ENCODE measurements at regions not wholly inside any gene's neighbourhood (a gene's known extent, or its start where the extent isn't known, plus 50 kb on each side); places are given as distances from the start of the nearest gene placed in this dataset.
"Not testable (repeated sequence)": the region's sequence is repeated elsewhere in the genome, so short reads cannot be mapped to it uniquely, and the experiment has no call there.

DNA sequence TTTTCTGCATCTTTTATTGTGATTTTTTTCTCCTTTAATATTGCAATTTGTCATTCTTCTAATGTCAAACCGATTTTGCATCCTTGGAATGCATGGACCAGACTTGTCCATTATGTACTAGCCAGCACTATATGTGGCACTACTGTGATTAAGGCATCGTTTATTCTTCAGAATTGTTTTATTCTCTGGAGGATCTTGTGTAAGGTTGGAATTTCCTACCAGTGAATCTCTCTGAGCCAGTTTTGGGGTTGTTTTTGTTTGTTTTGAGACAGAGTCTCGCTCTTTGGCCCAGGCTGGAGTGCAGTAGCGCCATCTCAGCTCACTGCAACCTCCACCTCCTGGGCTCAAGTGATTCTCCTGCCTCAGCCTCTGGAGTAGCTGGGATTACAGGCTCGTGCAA is 58.5 kb downstream of the IGLL5 start:
- no peak for DNase-seq (ENCODE audit: low read depth in 2 of 2)

- DNase-seq (ENCODE audit: low read depth in 2 of 2): no peak
Measured at GRCh38 chr22:22948651-22949571, 61.3 kb downstream of the IGLL5 start.

- no peak for DNase-seq (ENCODE audit: low read depth in 2 of 2)
Measured at GRCh38 chr22:22949953-22950352, 62.3 kb downstream of the IGLL5 start.

GRCh38 chr22:22951035-22951434 is 63.4 kb downstream of the IGLL5 start:
- DNase-seq (ENCODE audit: low read depth in 2 of 2): no peak

DNA sequence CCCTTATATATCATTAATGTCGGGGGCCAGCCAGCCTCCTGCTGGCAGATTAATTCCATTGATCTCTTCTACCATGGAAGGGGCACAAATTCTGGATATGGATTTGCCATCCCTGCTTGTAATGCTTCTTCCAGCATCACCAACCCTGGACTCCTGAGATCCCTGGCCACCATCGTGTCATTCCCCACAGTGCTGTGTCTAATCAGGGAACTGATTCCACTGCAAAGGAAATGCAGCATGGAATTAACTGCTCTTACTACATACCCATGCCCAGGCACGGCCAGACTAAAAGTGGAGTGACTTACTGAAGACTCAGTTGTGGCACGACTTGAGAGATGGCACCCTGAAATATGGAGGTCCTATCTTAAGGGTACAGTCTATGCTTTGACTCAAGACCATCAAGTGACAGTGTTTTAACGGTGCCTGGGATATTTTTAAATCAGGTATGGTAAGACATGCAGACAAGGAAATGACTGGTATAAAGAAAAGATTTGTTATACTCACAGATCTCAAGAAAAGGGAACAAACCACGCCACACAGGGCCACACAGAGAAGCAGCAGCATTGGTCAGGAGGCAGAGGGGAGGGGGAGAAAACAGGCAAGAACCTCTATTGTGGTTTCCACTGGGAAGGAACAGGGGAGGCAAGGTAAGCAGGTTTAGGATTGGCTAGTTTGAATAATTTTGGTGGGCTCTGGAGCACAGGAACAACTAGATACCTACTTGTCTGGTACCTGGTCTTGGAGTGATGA is 65.1 kb downstream of the IGLL5 start:
- DNase-seq (ENCODE audit: low read depth in 2 of 2): no peak

GRCh38 chr22:22953791-22954190 is 66.2 kb downstream of the IGLL5 start:
- no peak for DNase-seq (ENCODE audit: low read depth in 2 of 2)

DNA sequence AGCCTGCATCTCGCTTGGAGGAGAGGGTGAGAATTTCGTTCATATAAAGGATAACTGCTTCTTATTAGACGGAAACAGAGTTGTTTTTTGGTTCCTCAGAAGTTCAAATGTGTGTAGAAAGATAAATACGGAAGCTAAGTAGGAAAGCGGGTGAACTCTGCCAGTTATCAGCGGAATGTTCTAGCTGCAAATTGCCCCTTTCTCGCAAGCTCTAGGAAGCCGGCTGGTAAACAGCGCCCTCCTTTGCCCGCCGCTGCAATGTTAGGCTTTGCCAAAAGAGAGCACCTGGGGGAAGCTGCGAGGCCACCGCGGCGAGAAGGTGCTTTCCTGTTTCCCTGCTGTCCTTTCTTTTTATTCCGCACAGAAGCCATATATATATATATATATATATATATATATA is 67.0 kb downstream of the IGLL5 start:
- DNase-seq (ENCODE audit: low read depth in 2 of 2): peak in 1 of 2 donors; percentile 14

DNA sequence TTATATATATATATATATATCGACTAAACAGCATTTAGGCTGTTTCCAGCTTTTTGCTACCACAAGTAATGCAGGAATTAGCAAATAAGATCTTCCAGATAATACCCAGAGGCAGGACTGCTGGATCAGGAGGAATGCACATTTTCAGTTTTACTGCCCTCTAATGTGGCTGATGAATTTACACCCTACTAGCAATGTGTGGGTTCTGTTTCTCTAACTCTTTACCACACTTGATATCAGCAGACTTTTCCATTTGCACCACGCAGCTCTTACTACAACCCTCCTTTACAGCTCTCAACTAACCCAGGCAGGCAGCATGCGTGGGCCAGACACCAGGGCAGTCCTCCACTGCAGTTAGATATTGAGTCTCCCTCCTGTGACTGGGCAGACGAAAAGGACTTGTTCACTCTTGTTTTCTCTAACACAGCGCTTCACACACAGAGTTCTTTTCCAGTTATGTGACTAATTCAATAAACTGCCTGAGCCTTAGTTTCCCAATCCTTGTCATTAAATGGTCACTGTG is 67.7 kb downstream of the IGLL5 start:
- DNase-seq (ENCODE audit: low read depth in 2 of 2): no peak

GRCh38 chr22:22955866-22956535 is 68.4 kb downstream of the IGLL5 start:
- DNase-seq (ENCODE audit: low read depth in 2 of 2): peak; percentile 34 to 39

GRCh38 chr22:22957090-22957489 is 69.5 kb downstream of the IGLL5 start:
- DNase-seq (ENCODE audit: low read depth in 2 of 2): no peak

GRCh38 chr22:22958621-22959020 is 71.0 kb downstream of the IGLL5 start:
- no peak for DNase-seq (ENCODE audit: low read depth in 2 of 2)

DNA sequence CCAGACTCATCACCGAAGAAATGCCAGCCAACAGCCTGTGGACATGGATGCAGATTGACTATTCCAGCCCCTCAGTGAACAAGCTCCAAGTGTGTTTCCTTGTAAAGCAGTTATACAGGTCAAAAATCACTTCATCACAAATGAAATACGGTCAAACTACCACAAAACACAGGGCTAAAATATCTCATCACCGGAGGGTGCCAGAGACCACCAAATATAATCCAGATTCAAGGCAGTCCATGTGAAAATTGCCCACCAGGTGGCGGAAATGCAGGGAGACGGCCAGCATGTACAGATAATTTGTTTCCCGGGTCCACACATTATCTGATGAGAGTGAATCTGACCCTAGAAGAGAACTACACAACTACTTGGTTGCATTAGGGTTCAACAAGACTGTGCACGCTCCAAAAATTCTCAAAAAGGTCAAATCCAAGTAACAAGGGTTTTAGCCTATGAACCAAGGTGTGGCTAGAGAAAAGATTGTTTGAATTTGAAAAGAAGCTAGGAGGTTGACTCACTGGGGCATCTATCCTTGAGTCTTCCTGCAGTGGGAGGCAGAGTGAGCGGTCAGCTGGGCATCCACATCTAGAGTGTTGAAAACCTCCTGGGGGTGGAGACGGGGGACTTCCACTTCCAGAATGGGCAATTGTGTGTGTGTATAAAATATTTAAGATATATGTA is 71.7 kb downstream of the IGLL5 start:
- peak; percentile 55 to 57 for DNase-seq (ENCODE audit: low read depth in 2 of 2)

DNA sequence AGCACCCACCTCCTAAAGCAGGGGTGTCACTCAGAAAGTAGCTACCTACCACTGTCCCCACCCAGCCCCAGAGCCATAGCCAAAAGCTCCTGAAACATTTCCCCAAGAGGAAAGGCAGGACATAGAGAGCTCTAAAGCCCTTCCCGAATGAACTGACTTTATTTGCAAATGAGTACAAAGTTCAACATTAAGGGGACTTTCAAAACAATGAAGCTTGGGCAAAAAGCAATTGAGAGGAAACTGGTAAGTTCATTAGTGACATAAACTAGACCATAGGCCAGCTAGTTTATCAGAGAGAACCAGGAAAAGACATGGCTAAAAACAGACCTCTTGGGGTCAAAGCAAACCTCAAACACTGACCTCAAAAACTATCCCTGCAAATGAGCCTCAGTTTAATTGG is 72.7 kb downstream of the IGLL5 start:
- DNase-seq (ENCODE audit: low read depth in 2 of 2): no peak

- DNase-seq (ENCODE audit: low read depth in 2 of 2): no peak
Measured at GRCh38 chr22:22961574-22961973, 74.0 kb downstream of the IGLL5 start.

DNA sequence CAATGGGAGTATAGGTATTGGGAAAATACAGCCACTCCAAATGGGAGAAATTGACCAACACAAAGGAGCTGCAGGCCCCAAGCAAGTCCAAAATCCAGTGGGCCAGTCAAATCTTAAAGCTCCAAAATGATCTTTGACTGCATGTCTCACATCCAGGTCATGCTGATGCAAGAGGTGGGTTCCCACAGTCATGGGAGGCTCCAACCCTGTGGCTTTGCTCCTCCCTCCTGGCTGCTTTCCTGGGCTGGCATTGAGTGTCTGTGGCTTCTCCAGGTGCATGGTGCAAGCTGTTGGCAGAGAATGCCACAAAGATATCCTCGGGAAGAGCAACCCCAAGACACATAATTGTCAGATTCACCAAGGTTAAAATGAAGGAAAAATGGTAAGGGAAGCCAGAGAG is 80.8 kb downstream of the IGLL5 start:
- DNase-seq (ENCODE audit: low read depth in 2 of 2): no peak

- DNase-seq (ENCODE audit: low read depth in 2 of 2): not testable (repeated sequence)
Measured at GRCh38 chr22:22972605-22973004, 85.0 kb downstream of the IGLL5 start.

GRCh38 chr22:22973336-22973735 is 85.7 kb downstream of the IGLL5 start:
- no peak for DNase-seq (ENCODE audit: low read depth in 2 of 2)

DNA sequence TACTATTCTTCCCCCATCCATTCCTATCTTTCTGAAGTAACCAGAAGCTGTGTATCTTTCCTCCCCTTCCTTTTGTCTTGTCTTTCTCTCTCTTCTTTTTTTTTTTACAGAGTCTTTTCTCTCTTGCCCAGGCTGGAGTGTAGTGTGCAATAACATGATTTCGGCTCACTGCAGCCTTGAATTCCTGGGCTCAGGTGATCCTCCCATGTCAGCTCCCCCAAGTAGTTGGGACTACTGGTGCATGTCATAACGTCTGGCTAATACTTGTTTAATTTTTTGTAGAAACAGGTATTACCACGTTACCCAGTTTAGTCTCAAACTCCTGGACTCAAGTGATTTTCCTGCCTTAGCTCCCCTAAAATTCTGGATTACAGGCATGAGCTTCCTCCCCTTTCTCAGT is 86.5 kb downstream of the IGLL5 start:
- DNase-seq (ENCODE audit: low read depth in 2 of 2): no peak

DNA sequence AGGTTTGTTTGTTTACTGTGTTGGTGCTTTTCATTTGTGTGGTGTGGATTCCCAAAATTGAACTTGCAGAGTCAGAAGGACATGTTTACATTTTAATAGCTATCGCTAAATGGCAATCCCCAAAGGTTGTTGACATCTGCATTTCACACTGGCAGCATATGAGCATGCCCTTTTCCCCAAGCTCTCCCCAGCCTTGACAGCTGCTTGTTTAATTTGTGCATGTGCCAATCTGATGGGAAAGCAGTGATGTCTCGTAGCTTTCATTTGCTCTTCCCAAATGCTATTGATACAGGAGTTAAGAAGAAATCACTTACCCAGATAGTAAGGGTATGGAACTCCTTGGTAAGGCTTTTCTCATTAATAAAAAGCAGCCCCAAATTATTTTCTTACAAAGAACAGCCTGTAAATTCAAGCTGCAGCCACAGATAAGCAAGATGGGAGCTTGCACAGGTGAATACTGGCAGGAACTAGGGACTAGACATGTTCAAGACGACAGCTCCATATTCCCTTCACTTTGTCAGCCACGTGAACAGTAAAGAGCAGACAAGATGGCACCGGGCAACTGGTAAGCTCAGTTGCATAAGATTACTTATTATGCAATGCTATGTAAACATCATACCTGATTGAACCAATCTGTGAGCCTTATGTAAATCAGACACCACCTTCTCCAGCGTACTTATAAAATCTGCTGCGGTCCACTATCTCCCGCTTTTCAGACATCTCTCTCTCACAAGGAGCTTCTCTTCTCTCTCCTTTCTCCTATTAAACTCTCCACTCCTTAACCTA is 87.4 kb downstream of the IGLL5 start:
- DNase-seq (ENCODE audit: low read depth in 2 of 2): no peak

- no peak for DNase-seq (ENCODE audit: low read depth in 2 of 2)
Measured at GRCh38 chr22:22976033-22976922, 88.7 kb downstream of the IGLL5 start.
